ENCODE measurements at regions not wholly inside any gene's neighbourhood (a gene's known extent, or its start where the extent isn't known, plus 50 kb on each side); places are given as distances from the start of the nearest gene placed in this dataset.
"Not testable (repeated sequence)": the region's sequence is repeated elsewhere in the genome, so short reads cannot be mapped to it uniquely, and the experiment has no call there.

GRCh38 chr13:70987043-70987442 lies 878.8 kb upstream of the KLHL1 start:
- DNase-seq (ENCODE audit: low spot score), result no peak

DNA sequence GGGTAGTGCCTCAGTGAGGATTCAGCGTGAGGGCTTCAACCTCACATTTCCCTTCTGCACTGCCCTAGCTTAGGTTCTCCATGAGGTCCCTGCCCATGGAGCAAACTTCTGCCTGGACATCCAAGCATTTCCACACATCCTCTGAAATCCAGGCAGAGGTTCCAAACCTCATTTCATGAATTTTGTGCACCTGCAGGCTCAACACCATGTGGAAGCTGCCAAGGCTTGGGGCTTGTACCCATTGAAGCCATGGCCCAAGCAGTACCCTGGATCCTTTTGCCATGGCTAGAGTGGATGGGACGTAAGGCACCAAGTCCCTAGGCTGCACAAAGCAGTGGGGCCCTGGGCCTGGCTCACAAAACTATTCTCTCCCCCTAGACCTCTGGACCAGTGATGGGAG lies 877.1 kb upstream of the KLHL1 start:
- DNase-seq (ENCODE audit: low spot score), result no peak

GRCh38 chr13:70981219-70981618 lies 873.0 kb upstream of the KLHL1 start:
- not testable (repeated sequence) for DNase-seq (ENCODE audit: low spot score)

GRCh38 chr13:70969321-70969720 lies 861.1 kb upstream of the KLHL1 start:
- no peak for DNase-seq (ENCODE audit: low spot score)

DNA sequence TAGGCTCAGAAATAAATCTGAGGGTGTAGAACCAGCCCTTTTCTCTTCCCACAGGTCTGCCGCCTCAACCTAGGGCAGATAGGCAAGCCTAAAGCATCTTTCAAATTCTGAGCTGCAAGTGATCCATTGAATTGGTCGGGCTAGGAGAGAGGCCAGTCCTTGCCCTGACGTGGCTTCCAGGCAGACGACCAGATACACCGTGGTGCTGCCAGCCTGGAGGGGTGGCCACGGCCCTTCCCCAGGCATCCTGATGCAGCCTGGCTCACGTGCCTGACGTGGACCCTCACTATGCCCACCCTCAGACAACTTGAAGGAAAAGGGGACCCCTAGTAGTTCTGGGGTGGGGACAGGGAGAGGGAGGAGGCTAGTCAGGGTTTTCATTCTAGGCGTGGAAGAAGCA lies 859.3 kb upstream of the KLHL1 start:
- no peak for DNase-seq (ENCODE audit: low spot score)

DNA sequence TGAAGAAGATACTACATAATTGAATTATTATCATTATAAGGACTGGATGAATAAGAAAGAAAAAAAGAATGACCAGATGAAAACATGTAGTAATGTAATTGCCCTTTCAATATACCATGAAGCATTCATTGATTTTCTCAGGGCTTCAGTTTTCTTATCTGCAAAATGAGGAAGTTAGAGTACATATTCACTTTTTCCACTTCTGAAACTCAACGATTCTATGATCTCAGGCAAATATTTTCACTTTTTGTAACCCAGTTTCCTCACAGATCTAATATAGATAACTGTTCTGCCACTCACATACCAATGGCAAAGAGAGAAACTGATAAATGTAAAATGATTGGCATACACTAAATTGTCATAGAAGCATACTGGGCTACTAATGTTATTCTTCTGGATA lies 856.6 kb upstream of the KLHL1 start:
- no peak for DNase-seq (ENCODE audit: low spot score)

DNA sequence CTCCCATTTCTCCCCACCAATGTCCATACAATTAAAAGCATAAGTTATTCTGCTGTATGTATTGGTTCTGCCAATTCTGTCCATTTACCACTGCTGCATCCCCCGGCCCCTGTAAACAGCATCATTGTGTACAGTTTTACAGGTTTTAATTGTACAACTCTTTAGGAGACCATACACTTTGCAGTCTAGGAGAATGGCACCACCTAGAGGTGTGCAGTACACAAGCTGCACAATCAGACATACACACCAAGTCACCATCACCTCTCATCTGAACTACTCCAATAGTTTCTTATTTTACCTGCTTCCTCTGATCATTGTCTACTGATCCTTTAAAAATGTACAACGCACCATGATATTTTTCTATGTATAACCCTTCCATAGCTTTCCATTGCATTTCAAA lies 855.9 kb upstream of the KLHL1 start:
- no peak for DNase-seq (ENCODE audit: low spot score)

DNA sequence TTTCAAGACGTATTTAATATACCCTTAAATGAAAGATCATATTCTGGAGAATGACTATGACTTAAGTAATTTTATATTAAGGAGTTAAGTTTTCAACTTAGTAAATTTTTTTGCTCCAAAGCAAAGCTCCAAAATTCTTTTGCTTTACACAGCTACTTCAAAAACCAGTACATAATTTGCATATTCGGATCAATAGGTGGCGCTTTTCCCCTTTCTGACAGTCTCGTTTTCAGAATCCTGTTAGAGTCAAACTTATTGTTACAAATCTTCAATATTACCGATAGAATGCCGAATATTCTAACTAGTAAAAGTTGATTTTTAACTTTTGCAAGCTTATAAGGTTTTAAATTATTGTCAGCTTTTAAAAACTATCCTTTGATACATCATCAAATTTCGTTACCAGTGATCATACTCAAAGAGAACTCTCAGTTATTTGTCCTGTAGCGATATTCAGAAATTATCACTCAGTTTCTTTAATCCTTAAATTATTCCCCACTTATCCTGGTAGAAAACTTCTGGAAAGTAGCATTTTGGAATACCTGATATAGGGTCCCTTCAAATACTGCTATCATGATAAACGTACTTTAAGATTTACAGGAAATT lies 852.7 kb upstream of the KLHL1 start:
- DNase-seq (ENCODE audit: low spot score), result peak; percentile 23

GRCh38 chr13:70959035-70959775 lies 851.0 kb upstream of the KLHL1 start:
- DNase-seq (ENCODE audit: low spot score), result no peak

GRCh38 chr13:70955887-70956286 lies 847.6 kb upstream of the KLHL1 start:
- DNase-seq (ENCODE audit: low spot score), result no peak

DNA sequence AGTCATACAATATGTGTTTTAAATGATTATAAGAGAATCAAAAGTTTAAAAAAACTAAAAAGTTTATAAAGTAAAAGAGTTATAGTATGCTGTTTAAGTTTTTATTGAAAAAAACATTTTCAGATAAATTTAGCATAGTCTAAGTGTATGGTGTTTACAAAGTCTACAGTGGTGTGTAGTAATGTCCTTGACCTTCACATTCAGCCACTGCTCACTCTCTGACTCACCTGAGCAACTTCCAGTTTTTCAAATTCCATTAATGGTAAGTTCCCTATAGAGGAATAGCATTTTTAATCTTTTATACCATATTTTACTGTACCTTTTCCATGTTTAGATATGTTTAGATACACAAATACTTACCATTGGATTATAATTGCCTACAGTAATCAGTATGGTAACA lies 842.4 kb upstream of the KLHL1 start:
- DNase-seq (ENCODE audit: low spot score), result no peak

DNA sequence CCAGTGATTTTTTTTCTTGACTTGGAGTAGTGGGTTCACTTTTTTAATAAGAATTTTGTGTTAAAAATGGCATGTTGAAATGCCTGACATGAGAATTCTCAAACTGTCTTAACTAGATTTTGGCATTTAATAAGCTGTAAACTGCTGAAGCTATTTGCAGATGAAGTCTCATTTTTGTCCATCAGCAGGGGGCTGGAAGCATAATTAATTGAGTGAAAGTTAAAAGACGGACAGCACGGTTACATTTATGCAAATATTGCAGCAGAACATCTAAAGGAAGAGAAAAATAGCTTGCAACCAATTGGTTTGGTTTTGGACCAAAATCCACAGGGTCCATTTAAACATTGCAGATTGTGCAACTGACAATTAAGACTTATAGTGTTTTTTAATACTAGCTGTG lies 837.3 kb upstream of the KLHL1 start:
- no peak for DNase-seq (ENCODE audit: low spot score)

- DNase-seq (ENCODE audit: low spot score), result no peak
Observed at GRCh38 chr13:70941454-70941853, 833.2 kb upstream of the KLHL1 start.

GRCh38 chr13:70938462-70938861 lies 830.2 kb upstream of the KLHL1 start:
- no peak for DNase-seq (ENCODE audit: low spot score)

DNA sequence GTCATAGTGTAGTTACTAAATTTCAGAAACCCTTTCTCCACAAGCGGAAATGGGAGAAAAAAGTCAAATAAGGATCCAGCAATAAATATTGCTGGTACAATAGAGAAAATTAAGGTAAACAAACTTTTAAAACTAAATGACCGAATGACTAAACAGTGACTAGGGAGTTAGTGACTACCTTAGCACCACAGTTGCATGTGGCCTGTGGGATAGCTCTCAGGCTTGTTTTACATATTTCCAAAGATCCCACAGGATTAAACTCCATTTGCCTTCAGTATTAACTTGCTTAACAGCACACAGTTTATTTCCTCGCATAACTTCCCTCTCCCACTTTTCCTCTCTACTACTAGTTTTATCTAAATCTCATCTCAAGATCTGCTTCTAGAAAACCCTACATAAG lies 824.3 kb upstream of the KLHL1 start:
- no peak for DNase-seq (ENCODE audit: low spot score)

- DNase-seq (ENCODE audit: low spot score), result no peak
Observed at GRCh38 chr13:70923863-70924752, 815.9 kb upstream of the KLHL1 start.

DNA sequence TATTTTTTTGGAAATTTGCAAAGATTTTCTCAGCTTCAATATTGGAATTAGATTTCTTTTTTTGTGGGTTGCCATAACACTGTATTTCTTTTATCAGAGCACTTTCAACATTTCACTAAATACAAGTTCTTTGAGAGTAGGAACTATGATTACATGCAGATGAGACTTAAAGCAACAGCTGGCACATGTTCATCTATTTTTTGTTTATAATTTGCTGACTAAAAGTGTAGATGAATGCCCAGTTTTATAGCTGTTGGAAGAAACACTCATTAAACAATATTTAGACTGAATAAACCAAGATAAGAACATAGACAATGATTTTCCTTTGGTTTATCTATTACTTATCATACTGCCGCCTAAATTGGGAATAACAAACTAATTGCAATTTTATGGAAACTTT lies 803.0 kb upstream of the KLHL1 start:
- DNase-seq (ENCODE audit: low spot score), result no peak

GRCh38 chr13:70908795-70909194 lies 800.5 kb upstream of the KLHL1 start:
- no peak for DNase-seq (ENCODE audit: low spot score)

GRCh38 chr13:70905035-70905434 lies 796.8 kb upstream of the KLHL1 start:
- no peak for DNase-seq (ENCODE audit: low spot score)

DNA sequence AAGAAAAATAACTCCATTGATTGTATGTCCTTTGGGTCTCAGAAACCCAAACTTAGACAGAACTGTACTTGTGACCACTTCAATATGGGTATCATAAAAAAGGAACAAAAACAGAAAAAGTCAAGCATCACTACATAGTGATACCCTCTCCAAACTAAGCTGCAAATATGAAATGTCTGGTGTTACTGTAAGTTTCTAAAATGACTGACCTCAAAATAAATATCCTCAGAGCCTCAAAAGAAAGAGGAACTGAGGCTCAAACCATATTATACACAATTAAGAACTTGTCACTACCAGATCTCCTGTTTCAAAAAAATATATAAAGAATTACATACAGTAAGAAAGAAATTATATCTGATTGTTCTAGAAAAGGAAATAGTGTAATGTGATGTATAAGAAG lies 787.9 kb upstream of the KLHL1 start:
- no peak for DNase-seq (ENCODE audit: low spot score)

DNA sequence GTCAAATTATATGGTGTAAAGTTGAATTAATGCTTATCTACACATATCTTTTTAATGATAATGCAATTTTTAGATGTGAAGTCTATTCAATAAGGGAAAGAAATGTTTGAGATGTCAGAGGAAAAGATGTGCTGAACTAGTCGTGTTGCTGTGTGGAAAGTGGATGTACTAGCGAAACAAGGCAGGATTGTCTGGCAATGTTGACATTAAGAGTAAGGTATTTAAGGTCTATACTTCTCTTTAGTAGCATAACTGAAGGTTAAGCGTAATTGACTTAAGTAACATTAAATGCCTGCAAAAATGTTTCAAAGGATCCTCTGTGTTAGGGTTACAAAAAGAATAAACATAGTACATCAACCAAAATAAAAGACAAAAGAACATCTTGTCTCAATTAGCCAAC lies 787.3 kb upstream of the KLHL1 start:
- no peak for DNase-seq (ENCODE audit: low spot score)

DNA sequence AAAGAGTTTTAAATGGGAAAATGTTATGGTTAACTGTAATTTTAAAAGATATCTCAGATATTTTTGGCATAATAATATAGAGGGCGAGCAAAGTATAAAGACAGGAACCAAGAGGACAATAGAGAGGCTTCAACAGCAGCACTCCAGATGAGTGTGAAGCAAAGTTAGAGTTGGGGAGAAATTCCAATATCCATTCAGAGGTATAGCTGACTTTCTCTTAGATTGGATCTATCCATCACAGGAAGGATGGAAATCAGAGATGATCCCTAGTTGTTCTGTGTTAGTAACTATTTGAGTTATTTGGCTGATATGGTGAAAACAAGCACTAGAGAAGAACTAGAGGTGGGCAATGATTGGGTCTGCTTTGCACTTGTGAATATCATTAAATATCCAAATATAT lies 786.0 kb upstream of the KLHL1 start:
- DNase-seq (ENCODE audit: low spot score), result no peak

- DNase-seq (ENCODE audit: low spot score), result no peak
Observed at GRCh38 chr13:70893832-70894231, 785.6 kb upstream of the KLHL1 start.
